Keratinocyte (primary cell): ENCODE measurements at regions not wholly inside any gene's neighbourhood (a gene's known extent, or its start where the extent isn't known, plus 50 kb on each side); places are given as distances from the start of the nearest gene placed in this dataset.

Experiments
- DNase-seq: peaks from one replicate; pipeline ENCODE4 v3.0.0-alpha.2; 2011; ENCODE audit warnings: low read depth, missing footprints, low spot score
- FAIRE-seq: peaks from 2 replicates; lab custom pipeline; 2011; peaks lifted over from hg19 to GRCh38; lab: Jason Lieb, UNC
- H2AFZ ChIP-seq: 2 replicates; pipeline ENCODE4 v1.6.0; 2012; ENCODE audit warnings: low read length, control low read depth, inconsistent platforms; ENCODE audit not compliant: control insufficient read depth
- H3K27ac ChIP-seq: 2 replicates; pipeline ENCODE4 v1.5.1; 2011; ENCODE audit warnings: low read length; ENCODE audit not compliant: control insufficient read depth, insufficient read depth
- H3K27me3 ChIP-seq: 3 replicates; pipeline ENCODE4 v1.6.0; 2011; ENCODE audit warnings: low read length; ENCODE audit not compliant: control insufficient read depth, insufficient read depth; ENCODE audit errors: extremely low read depth
- H3K36me3 ChIP-seq, 2 experiments: 2 replicates in 1 of 2; 3 replicates in 1 of 2; pipeline ENCODE4 v1.5.1; 2011; ENCODE audit warnings: low read length in 2 of 2, mild to moderate bottlenecking in 1 of 2; ENCODE audit not compliant: control insufficient read depth in 2 of 2, insufficient read depth in 2 of 2; ENCODE audit errors: extremely low read depth in 1 of 2
- H3K4me1 ChIP-seq: 3 replicates; pipeline ENCODE4 v1.5.1; 2011; ENCODE audit warnings: low read length; ENCODE audit not compliant: control insufficient read depth, insufficient read depth; ENCODE audit errors: extremely low read depth
- H3K4me2 ChIP-seq: 3 replicates; pipeline ENCODE4 v1.6.0; 2011; ENCODE audit warnings: low read depth, low read length; ENCODE audit not compliant: control insufficient read depth, insufficient read depth; ENCODE audit errors: extremely low read depth
- H3K4me3 ChIP-seq, 3 experiments: fragments of 200-600 bp in 1 of 3; sonication (generic) in 1 of 3; 2 replicates in 2 of 3; 3 replicates in 1 of 3; pipeline ENCODE4 v1.5.1; 2011 to 2016; ENCODE audit warnings: low read length in 3 of 3, mild to moderate bottlenecking in 3 of 3, control low read depth in 2 of 3, inconsistent platforms in 1 of 3, low read depth in 1 of 3, mixed read lengths in 1 of 3, mixed run types in 1 of 3, moderate library complexity in 1 of 3; ENCODE audit not compliant: control insufficient read depth in 2 of 3, insufficient read depth in 2 of 3; ENCODE audit errors: extremely low read depth in 1 of 3
- H3K79me2 ChIP-seq: 2 replicates; pipeline ENCODE4 v1.6.0; 2012; ENCODE audit warnings: low read length; ENCODE audit not compliant: control insufficient read depth, insufficient read depth
- H3K9ac ChIP-seq: 3 replicates; pipeline ENCODE4 v1.6.0; 2011; ENCODE audit warnings: low read length; ENCODE audit not compliant: control insufficient read depth, insufficient read depth; ENCODE audit errors: extremely low read depth
- H3K9me1 ChIP-seq: 3 replicates; pipeline ENCODE4 v1.6.0; 2011; ENCODE audit warnings: low read length; ENCODE audit not compliant: control insufficient read depth, insufficient read depth; ENCODE audit errors: extremely low read depth
- H3K9me3 ChIP-seq: 2 replicates; pipeline ENCODE4 v1.5.1; 2012; ENCODE audit warnings: low read depth, low read length; ENCODE audit not compliant: control insufficient read depth
- H4K20me1 ChIP-seq: 3 replicates; pipeline ENCODE4 v1.6.0; 2011; ENCODE audit warnings: low read length; ENCODE audit not compliant: control insufficient read depth, insufficient read depth; ENCODE audit errors: extremely low read depth
- CTCF ChIP-seq, 3 experiments: IDR thresholded peaks in 1 of 3; conservative IDR thresholded peaks in 1 of 3; optimal IDR thresholded peaks in 1 of 3; 2 replicates in 2 of 3; 3 replicates in 1 of 3; pipeline versions ENCODE3 to v1.5.1; 2011; ENCODE audit warnings: low read length in 3 of 3, mild to moderate bottlenecking in 3 of 3, moderate library complexity in 2 of 3, control low read depth in 1 of 3, inconsistent platforms in 1 of 3; ENCODE audit not compliant: insufficient read depth in 2 of 3; ENCODE audit errors: extremely low read depth in 1 of 3
- EZH2 ChIP-seq: IDR thresholded peaks from one replicate; pipeline ENCODE4 v1.6.1; 2012; ENCODE audit warnings: inconsistent platforms, mild to moderate bottlenecking, low read length, moderate library complexity
- dilution Hi-C: fragments of 300-500 bp; cut with MboI; formaldehyde crosslinking; loops from one replicate; pipeline ENCODE4 v1.7.0; 2020; ENCODE audit warnings: low sequenced_read_pairs; ENCODE audit not compliant: extremely low pct_ligation_motif_present

DNA sequence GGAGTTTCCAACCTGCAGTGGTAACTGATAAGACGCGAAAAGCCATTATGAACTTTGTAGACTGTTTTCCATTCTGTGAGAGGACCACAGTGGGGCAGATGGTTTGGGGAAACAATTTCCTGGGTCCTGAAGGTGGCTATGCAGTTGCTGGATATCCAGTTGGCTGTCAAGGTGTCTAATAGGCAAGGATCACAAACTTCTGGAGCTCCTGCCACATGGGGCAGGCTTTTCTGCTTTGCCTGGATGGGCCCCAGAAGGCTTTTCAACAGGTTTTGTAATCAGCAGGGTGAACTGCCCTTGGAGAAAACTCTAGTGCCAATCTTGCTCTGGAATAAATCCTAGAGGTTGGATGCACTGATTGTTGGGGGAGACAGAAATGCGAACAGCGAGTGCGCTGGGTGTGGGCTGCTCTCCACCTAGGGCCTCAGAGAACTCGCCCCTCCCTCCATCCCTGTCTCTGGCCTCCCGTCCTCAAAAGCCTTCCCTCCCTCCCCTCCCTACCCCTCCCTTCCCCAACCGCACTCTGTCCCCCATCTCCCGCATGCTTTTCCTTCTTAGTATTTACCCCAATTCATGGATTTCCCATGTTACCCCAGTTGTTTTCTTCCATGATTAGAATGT, 210.3 kb upstream of the USP24 start:
- H3K9me1 ChIP-seq = no peaks in the 10 kb centered on the region
- DNase-seq (no peak), FAIRE-seq (no peak)
- TF ChIP-seq CTCF (optimal IDR thresholded peaks at IDR 0.05 in 1 of 3, IDR thresholded peaks at IDR 0.05 in 1 of 3, conservative IDR thresholded peaks at IDR 0.05 in 1 of 3; ENCODE audit: extremely low read depth in 1 of 3, insufficient read depth in 2 of 3, low read length in 3 of 3) = peak in 1 of 3 experiments; percentile 8
- TF ChIP-seq EZH2 = no peak
- H3K79me2 ChIP-seq = no peaks in the 10 kb centered on the region
- peaks cover 20% of the 10 kb centered on the region for H3K4me1 ChIP-seq
- H3K9ac ChIP-seq = no peak overlapping the region
- no peak overlapping the region for H3K4me3 ChIP-seq
- H3K9me3 ChIP-seq = no peaks in the 10 kb centered on the region
- no peak overlapping the region for H3K4me2 ChIP-seq
- H4K20me1 ChIP-seq = no peaks in the 10 kb centered on the region
- dilution Hi-C loops = no loop called here
- H3K36me3 ChIP-seq = no peaks in the 10 kb centered on the region
- no peak overlapping the region for H3K27ac ChIP-seq
- H3K27me3 ChIP-seq = no peaks in the 10 kb centered on the region
- H2AFZ ChIP-seq = no peak overlapping the region

- Histone ChIP-seq H3K9ac (no peak overlapping the region), H3K36me3 (no peaks in the 10 kb centered on the region), H3K27ac (no peak overlapping the region), H3K9me1 (no peaks in the 10 kb centered on the region), H3K4me3 (no peak overlapping the region), H2AFZ (no peak overlapping the region), H3K79me2 (no peaks in the 10 kb centered on the region), H3K27me3 (no peaks in the 10 kb centered on the region), H4K20me1 (no peaks in the 10 kb centered on the region), H3K9me3 (no peaks in the 10 kb centered on the region), H3K4me1 (peaks cover 3% of the 10 kb centered on the region), H3K4me2 (no peak overlapping the region)
- no peak for FAIRE-seq
- DNase-seq = no peak
- TF ChIP-seq CTCF (optimal IDR thresholded peaks at IDR 0.05 in 1 of 3, IDR thresholded peaks at IDR 0.05 in 1 of 3, conservative IDR thresholded peaks at IDR 0.05 in 1 of 3; ENCODE audit: extremely low read depth in 1 of 3, insufficient read depth in 2 of 3, low read length in 3 of 3) (no peak), EZH2 (no peak)
- dilution Hi-C loops = no loop called here
Measured at GRCh38 chr1:55423376-55423775, 208.2 kb upstream of the USP24 start.
